ENCODE measurements at regions not wholly inside any gene's neighbourhood (a gene's known extent, or its start where the extent isn't known, plus 50 kb on each side); places are given as distances from the start of the nearest gene placed in this dataset.
"Not testable (repeated sequence)": the region's sequence is repeated elsewhere in the genome, so short reads cannot be mapped to it uniquely, and the experiment has no call there.

- TF ChIP-seq EP300 (conservative IDR thresholded peaks at IDR 0.05; ENCODE audit: poor library complexity, severe bottlenecking) = not testable (repeated sequence)
- TF ChIP-seq, protein P1, sequence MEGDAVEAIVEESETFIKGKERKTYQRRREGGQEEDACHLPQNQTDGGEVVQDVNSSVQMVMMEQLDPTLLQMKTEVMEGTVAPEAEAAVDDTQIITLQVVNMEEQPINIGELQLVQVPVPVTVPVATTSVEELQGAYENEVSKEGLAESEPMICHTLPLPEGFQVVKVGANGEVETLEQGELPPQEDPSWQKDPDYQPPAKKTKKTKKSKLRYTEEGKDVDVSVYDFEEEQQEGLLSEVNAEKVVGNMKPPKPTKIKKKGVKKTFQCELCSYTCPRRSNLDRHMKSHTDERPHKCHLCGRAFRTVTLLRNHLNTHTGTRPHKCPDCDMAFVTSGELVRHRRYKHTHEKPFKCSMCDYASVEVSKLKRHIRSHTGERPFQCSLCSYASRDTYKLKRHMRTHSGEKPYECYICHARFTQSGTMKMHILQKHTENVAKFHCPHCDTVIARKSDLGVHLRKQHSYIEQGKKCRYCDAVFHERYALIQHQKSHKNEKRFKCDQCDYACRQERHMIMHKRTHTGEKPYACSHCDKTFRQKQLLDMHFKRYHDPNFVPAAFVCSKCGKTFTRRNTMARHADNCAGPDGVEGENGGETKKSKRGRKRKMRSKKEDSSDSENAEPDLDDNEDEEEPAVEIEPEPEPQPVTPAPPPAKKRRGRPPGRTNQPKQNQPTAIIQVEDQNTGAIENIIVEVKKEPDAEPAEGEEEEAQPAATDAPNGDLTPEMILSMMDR (IDR thresholded peaks at IDR 0.05; ENCODE audit: poor library complexity, severe bottlenecking) = not testable (repeated sequence)
Measured at GRCh38 chr3:110949194-110949593, 122.4 kb upstream of the NECTIN3 start.
